Prostate gland (tissue), 2 donors: ENCODE measurements at regions not wholly inside any gene's neighbourhood (a gene's known extent, or its start where the extent isn't known, plus 50 kb on each side); places are given as distances from the start of the nearest gene placed in this dataset.

Source experiments
- DNase-seq: peaks from one replicate; pipeline ENCODE4 v3.0.0-alpha.2; 2019; ENCODE audit warnings: low spot score
- H3K27ac ChIP-seq, 2 donors: fragments of 200-600 bp; sonication (generic); 2 replicates each; pipeline ENCODE4 v1.5.1; 2017 to 2019
- H3K27me3 ChIP-seq: fragments of 200-600 bp; sonication (generic); replicated peaks from 2 replicates; pipeline ENCODE4 v1.5.1; 2019; ENCODE audit not compliant: insufficient read depth
- H3K36me3 ChIP-seq, 2 donors: fragments of 200-600 bp; sonication (generic); 1 replicate in 1 of 2; 2 replicates in 1 of 2; pipeline versions ENCODE4 v1.5.1 to v1.8.1; 2017 to 2019
- H3K4me1 ChIP-seq: fragments of 200-600 bp; sonication (generic); replicated peaks from 2 replicates; pipeline ENCODE4 v1.5.1; 2019
- H3K4me3 ChIP-seq, 2 donors: fragments of 200-600 bp; sonication (generic); 2 replicates each; pipeline ENCODE4 v1.5.1; 2017 to 2019
- H3K9me3 ChIP-seq: fragments of 200-600 bp; sonication (generic); 2 replicates; pipeline ENCODE4 v1.5.1; 2017
- POLR2A ChIP-seq: fragments of 450-650 bp; IDR thresholded peaks from one replicate; pipeline ENCODE4 v1.6.1; 2016; ENCODE audit warnings: antibody characterized with exemption, mild to moderate bottlenecking
- POLR2AphosphoS5 ChIP-seq: sonication (generic); formaldehyde crosslinking; IDR thresholded peaks from one replicate; pipeline ENCODE4 v1.6.1; 2017; ENCODE audit warnings: antibody characterized with exemption
- WGBS: methylation state at CpG from one replicate; pipeline ENCODE4 v1.1.5; 2018; 5-methylcytosine and 5-hydroxymethylcytosine counted together
- intact Hi-C: fragments of 100-400 bp; cut with DNase I; formaldehyde crosslinking; loops from one replicate; pipeline ENCODE4 v1.14.2; 2022
- TF ChIP-seq, protein P1 (sequence below), 4 experiments: fragments of 200-600 bp in 2 of 4; fragments of 450-650 bp in 2 of 4; sonication (generic) in 2 of 4; IDR thresholded peaks; 1 replicate in 3 of 4; 2 replicates in 1 of 4; pipeline ENCODE4 v1.5.1; 2016 to 2019; ENCODE audit warnings: antibody characterized with exemption in 4 of 4, mild to moderate bottlenecking in 2 of 4, moderate library complexity in 2 of 4

DNA sequence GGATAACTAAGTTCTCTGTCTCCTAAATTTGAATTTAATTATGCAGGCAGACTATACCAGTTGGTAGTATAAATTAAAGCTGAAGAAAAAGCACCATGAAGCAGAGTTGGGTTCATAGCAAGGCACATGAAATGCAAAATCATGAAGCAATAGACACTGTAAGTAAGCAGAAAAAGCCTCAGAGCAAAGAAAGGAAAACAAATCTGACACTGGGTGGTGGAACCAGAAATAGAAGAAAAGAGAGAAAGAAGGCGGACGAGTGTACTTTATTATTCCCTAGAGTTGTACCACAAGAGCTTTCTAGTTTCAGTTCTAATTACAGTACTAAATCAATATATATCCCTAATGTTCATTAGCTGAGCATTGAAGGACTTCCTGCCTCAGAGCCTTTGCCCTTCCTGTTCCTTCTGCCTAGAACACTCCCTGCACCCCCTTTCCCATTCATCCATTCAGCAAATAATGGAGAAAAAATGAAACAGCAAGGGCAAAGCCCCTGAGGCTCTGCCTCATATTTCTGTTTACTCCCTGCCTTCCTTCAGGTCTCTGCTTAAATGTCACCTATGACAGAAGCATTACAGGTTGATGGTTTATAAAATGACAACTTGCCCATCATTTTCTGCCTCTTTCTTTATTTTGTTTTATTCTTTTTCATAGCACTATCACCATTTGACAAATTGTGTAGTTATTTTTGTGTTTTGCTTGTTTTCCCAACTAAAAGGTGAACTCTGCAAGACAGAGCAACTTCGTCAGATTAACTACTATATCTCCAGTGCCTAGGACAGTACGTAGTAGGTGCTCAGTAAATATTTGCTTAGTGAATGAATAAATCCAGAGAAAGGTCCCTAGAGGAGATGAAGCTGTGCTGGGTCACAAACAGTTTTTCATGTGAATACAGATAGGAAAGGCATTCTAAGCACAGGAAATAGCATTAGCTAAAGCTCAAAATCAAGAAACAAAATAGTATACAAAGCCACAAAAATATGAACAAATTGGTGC, 154.0 kb upstream of the RASGEF1B start:
- Histone ChIP-seq H3K9me3 (no peaks in the 10 kb centered on the region), H3K4me1 (no peaks in the 10 kb centered on the region), H3K27ac (no peak overlapping the region), H3K4me3 (no peak overlapping the region), H3K27me3 (no peaks in the 10 kb centered on the region), H3K36me3 (no peaks in the 10 kb centered on the region)
- TF ChIP-seq, protein P1, sequence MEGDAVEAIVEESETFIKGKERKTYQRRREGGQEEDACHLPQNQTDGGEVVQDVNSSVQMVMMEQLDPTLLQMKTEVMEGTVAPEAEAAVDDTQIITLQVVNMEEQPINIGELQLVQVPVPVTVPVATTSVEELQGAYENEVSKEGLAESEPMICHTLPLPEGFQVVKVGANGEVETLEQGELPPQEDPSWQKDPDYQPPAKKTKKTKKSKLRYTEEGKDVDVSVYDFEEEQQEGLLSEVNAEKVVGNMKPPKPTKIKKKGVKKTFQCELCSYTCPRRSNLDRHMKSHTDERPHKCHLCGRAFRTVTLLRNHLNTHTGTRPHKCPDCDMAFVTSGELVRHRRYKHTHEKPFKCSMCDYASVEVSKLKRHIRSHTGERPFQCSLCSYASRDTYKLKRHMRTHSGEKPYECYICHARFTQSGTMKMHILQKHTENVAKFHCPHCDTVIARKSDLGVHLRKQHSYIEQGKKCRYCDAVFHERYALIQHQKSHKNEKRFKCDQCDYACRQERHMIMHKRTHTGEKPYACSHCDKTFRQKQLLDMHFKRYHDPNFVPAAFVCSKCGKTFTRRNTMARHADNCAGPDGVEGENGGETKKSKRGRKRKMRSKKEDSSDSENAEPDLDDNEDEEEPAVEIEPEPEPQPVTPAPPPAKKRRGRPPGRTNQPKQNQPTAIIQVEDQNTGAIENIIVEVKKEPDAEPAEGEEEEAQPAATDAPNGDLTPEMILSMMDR (IDR thresholded peaks at IDR 0.05): no peak
- TF ChIP-seq POLR2A (no peak), POLR2AphosphoS5 (no peak)
- DNase-seq: no peak
- intact Hi-C loops: no loop called here
- 72% methylated on average over 4 of the region's 4 CpGs for WGBS

DNA sequence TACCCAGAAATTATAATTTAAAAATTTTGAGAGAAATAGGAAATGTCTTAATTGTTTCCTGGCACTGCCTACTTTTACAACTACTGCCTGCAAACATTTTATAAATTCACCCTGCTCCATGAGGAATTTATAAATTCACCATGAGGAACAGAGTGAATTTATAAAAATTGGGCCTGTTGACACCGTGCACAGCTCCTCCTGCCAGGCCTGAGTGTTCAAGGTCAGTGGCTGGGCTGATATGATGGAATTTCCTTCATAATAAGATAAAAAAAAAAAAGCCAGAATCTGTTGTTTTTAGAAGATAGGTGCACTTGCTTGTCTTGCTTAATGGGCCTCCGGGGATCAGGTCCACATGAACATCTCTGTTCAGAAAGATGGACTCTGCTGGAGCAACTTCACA, 151.7 kb upstream of the RASGEF1B start:
- Histone ChIP-seq H3K36me3 (no peaks in the 10 kb centered on the region), H3K4me3 (no peak overlapping the region), H3K27ac (no peak overlapping the region), H3K9me3 (no peaks in the 10 kb centered on the region), H3K27me3 (no peaks in the 10 kb centered on the region), H3K4me1 (no peaks in the 10 kb centered on the region)
- no peak for DNase-seq
- TF ChIP-seq, protein P1 (IDR thresholded peaks at IDR 0.05): no peak
- no peak for TF ChIP-seq POLR2AphosphoS5
- TF ChIP-seq POLR2A: no peak
- intact Hi-C loops: no loop called here
- WGBS: 48% methylated on average over 2 of the region's 2 CpGs

DNA sequence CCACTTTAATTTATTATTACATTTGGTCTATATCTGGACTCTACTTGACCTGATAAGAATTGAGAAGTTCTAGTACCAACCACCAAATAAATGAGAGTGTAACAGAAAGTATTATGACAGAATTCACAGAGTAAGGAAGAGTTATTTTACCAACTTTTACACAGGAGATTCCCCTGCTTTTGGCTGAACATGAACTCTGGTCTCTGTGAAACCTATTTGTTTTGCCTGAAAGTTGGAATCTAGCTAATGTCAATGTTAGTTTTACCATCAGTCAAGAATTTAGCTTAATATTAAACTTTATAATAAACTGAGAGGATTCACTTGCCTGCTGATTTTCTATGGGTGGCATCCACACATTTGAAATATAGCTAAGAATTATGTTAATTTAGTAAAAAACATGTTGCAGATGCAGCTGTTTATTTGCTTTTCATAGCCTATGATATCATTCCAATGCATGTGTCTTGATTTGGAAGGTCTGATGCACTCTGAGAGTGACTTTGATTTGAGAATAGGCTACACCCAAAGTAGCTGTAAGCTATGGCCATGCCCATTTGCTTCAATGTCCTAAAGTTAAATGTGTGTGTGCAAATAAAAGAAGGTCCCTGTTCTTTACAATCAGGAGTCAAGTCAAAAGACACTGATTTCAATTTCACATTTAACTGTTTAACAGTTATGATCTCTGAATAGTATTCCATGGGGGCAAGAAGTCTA, 150.9 kb upstream of the RASGEF1B start:
- Histone ChIP-seq H3K9me3 (no peaks in the 10 kb centered on the region), H3K27ac (no peak overlapping the region), H3K4me3 (no peak overlapping the region), H3K27me3 (no peaks in the 10 kb centered on the region), H3K36me3 (no peaks in the 10 kb centered on the region), H3K4me1 (no peaks in the 10 kb centered on the region)
- DNase-seq: no peak
- intact Hi-C loops: no loop called here
- TF ChIP-seq POLR2A: no peak
- no peak for TF ChIP-seq POLR2AphosphoS5
- TF ChIP-seq, protein P1 (IDR thresholded peaks at IDR 0.05): no peak

DNA sequence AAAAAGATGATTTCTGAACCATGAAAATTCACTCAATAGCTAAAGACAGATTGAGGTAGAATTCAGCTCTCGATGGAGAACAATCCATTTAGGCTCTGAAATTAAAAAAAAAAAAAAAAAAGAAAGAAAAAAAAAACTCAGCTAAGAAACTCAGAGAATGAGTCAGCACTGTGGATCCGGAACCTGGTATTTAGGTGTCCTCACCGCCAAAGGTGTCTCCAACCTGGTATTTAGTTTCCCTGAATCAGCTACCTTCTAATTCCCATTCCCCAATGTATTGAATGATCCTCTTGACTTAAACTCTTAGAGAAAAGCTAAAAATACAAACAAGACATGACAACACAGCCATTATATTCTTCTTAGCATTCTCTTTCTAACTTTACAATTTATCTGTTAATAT, 150.3 kb upstream of the RASGEF1B start:
- DNase-seq: no peak
- Histone ChIP-seq H3K9me3 (no peaks in the 10 kb centered on the region), H3K4me3 (no peak overlapping the region), H3K4me1 (no peaks in the 10 kb centered on the region), H3K27ac (no peak overlapping the region), H3K36me3 (no peaks in the 10 kb centered on the region), H3K27me3 (no peaks in the 10 kb centered on the region)
- 64% methylated on average over 3 of the region's 3 CpGs for WGBS
- intact Hi-C loops: no loop called here
- TF ChIP-seq POLR2AphosphoS5: no peak
- no peak for TF ChIP-seq POLR2A
- TF ChIP-seq, protein P1 (IDR thresholded peaks at IDR 0.05): no peak
